Jurkat, Clone E6-1 (cell line): ENCODE measurements at regions not wholly inside any gene's neighbourhood (a gene's known extent, or its start where the extent isn't known, plus 50 kb on each side); places are given as distances from the start of the nearest gene placed in this dataset.
"Not testable (repeated sequence)": the region's sequence is repeated elsewhere in the genome, so short reads cannot be mapped to it uniquely, and the experiment has no call there.

Source experiments
- DNase-seq: peaks from one replicate; pipeline ENCODE4 v3.0.0-alpha.2; 2011; ENCODE audit warnings: low read depth, low spot score
- H3K4me3 ChIP-seq: 2 replicates; pipeline ENCODE4 v1.5.1; 2011; ENCODE audit warnings: mild to moderate bottlenecking, low read length, control low read depth, moderate library complexity

GRCh38 chr12:20024194-20024593, 344.1 kb upstream of the PDE3A start:
- no peak overlapping the region for H3K4me3 ChIP-seq
- DNase-seq = no peak

- no peak for DNase-seq
Observed at GRCh38 chr12:20028033-20028432, 340.3 kb upstream of the PDE3A start.

GRCh38 chr12:20030826-20031225, 337.5 kb upstream of the PDE3A start:
- no peak for DNase-seq
- no peak overlapping the region for H3K4me3 ChIP-seq

More at GRCh38 chr12:20028033-20028432, 340.3 kb upstream of the PDE3A start:
- H3K4me3 ChIP-seq = no peak overlapping the region

GRCh38 chr12:20039562-20039961, 328.8 kb upstream of the PDE3A start:
- no peak for DNase-seq
- no peak overlapping the region for H3K4me3 ChIP-seq

- no peak overlapping the region for H3K4me3 ChIP-seq
- DNase-seq = no peak
Observed at GRCh38 chr12:20040184-20040583, 328.2 kb upstream of the PDE3A start.

- DNase-seq = no peak
- no peak overlapping the region for H3K4me3 ChIP-seq
Observed at GRCh38 chr12:20040831-20041230, 327.5 kb upstream of the PDE3A start.

- H3K4me3 ChIP-seq = no peak overlapping the region
- no peak for DNase-seq
Observed at GRCh38 chr12:20044351-20044750, 324.0 kb upstream of the PDE3A start.

GRCh38 chr12:20044846-20045245, 323.5 kb upstream of the PDE3A start:
- DNase-seq = no peak
- H3K4me3 ChIP-seq = no peak overlapping the region

- DNase-seq = no peak
- no peak overlapping the region for H3K4me3 ChIP-seq
Observed at GRCh38 chr12:20047901-20048300, 320.4 kb upstream of the PDE3A start.

GRCh38 chr12:20050221-20050620, 318.1 kb upstream of the PDE3A start:
- DNase-seq = no peak
- no peak overlapping the region for H3K4me3 ChIP-seq

GRCh38 chr12:20053782-20054181, 314.6 kb upstream of the PDE3A start:
- no peak for DNase-seq
- no peak overlapping the region for H3K4me3 ChIP-seq

GRCh38 chr12:20055856-20056255, 312.5 kb upstream of the PDE3A start:
- DNase-seq = no peak
- H3K4me3 ChIP-seq = no peak overlapping the region

GRCh38 chr12:20057398-20057797, 310.9 kb upstream of the PDE3A start:
- no peak for DNase-seq
- H3K4me3 ChIP-seq = no peak overlapping the region

GRCh38 chr12:20063116-20063515, 305.2 kb upstream of the PDE3A start:
- H3K4me3 ChIP-seq = no peak overlapping the region
- no peak for DNase-seq

GRCh38 chr12:20077618-20078017, 290.7 kb upstream of the PDE3A start:
- H3K4me3 ChIP-seq = no peak overlapping the region
- DNase-seq = no peak

- DNase-seq = no peak
- H3K4me3 ChIP-seq = no peak overlapping the region
Observed at GRCh38 chr12:20089077-20089476, 279.3 kb upstream of the PDE3A start.

- not testable (repeated sequence) for DNase-seq, H3K4me3 ChIP-seq
Observed at GRCh38 chr12:20093190-20093810, 275.0 kb upstream of the PDE3A start.

GRCh38 chr12:20096430-20096829, 271.9 kb upstream of the PDE3A start:
- no peak for DNase-seq
- no peak overlapping the region for H3K4me3 ChIP-seq

GRCh38 chr12:20097626-20098025, 270.7 kb upstream of the PDE3A start:
- DNase-seq = no peak
- H3K4me3 ChIP-seq = no peak overlapping the region

- no peak overlapping the region for H3K4me3 ChIP-seq
- no peak for DNase-seq
Observed at GRCh38 chr12:20099395-20100183, 268.7 kb upstream of the PDE3A start.

GRCh38 chr12:20101046-20101445, 267.3 kb upstream of the PDE3A start:
- no peak for DNase-seq

More at GRCh38 chr12:20101046-20101445, 267.3 kb upstream of the PDE3A start:
- no peak overlapping the region for H3K4me3 ChIP-seq
